ENCODE measurements at regions not wholly inside any gene's neighbourhood (a gene's known extent, or its start where the extent isn't known, plus 50 kb on each side); places are given as distances from the start of the nearest gene placed in this dataset.

DNA sequence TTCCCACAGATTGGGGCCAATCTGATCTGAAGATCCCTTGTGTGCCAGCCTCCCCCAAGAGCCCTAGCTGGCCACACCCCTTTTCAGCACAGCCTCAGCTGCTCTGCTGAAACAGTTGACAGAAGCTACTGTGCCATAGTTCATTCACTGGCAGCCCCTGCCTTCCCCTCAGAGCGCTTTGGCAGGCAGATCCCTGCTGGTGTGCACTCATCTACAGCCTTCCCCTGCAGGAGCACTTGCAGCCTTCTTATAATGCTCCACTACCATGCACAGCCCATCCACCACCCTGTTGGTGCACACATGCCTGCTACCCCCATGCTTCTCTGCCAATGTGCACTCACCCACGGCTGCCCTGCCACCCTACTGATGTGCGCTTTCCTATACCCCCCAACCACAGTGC lies 471.3 kb downstream of the MTRR start:
- DNase-seq, result no peak
- H3K4me3 ChIP-seq (ENCODE audit: low read depth, low read length), result no peak overlapping the region
- TF ChIP-seq, protein P1, sequence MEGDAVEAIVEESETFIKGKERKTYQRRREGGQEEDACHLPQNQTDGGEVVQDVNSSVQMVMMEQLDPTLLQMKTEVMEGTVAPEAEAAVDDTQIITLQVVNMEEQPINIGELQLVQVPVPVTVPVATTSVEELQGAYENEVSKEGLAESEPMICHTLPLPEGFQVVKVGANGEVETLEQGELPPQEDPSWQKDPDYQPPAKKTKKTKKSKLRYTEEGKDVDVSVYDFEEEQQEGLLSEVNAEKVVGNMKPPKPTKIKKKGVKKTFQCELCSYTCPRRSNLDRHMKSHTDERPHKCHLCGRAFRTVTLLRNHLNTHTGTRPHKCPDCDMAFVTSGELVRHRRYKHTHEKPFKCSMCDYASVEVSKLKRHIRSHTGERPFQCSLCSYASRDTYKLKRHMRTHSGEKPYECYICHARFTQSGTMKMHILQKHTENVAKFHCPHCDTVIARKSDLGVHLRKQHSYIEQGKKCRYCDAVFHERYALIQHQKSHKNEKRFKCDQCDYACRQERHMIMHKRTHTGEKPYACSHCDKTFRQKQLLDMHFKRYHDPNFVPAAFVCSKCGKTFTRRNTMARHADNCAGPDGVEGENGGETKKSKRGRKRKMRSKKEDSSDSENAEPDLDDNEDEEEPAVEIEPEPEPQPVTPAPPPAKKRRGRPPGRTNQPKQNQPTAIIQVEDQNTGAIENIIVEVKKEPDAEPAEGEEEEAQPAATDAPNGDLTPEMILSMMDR (IDR thresholded peaks at IDR 0.05; ENCODE audit: low read depth, low read length), result no peak
- no peaks in the 10 kb centered on the region for H3K27me3 ChIP-seq
- H3K9me3 ChIP-seq, result no peaks in the 10 kb centered on the region
- H3K4me1 ChIP-seq, result no peaks in the 10 kb centered on the region
- H3K36me3 ChIP-seq, result no peaks in the 10 kb centered on the region

DNA sequence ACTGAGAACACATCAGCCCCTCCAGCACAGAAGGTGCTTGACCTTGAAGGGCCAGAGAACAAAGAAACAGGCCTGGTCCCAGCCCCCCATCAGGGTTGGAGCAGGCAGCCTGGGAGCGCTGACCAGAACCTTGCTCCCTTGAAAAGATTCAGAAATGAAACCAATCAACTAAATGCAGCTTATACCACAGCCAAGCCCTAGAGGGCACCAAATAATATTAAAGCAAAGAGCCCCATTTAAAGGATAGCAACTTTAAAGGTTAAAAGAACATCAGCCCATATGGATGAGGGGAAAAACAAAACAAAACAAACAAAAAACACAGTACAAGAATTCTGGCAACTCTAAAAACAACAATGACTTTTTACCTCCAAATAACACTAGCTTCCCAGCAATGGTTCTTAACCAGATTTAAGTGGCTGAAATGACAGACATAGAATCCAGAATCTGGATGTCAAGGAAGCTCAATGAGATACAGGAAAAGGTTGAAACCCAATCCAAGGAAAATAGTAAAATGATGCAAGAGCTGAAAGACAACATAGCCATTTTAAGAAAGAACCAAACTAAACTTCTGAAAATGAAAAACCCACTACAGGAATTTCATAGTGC lies 471.9 kb downstream of the MTRR start:
- TF ChIP-seq, protein P1 (IDR thresholded peaks at IDR 0.05; ENCODE audit: low read depth, low read length), result peak; percentile 30
- H3K36me3 ChIP-seq, result no peaks in the 10 kb centered on the region
- H3K27me3 ChIP-seq, result no peaks in the 10 kb centered on the region
- H3K4me3 ChIP-seq (ENCODE audit: low read depth, low read length), result no peak overlapping the region
- no peaks in the 10 kb centered on the region for H3K9me3 ChIP-seq
- DNase-seq, result no peak
- H3K4me1 ChIP-seq, result no peaks in the 10 kb centered on the region

DNA sequence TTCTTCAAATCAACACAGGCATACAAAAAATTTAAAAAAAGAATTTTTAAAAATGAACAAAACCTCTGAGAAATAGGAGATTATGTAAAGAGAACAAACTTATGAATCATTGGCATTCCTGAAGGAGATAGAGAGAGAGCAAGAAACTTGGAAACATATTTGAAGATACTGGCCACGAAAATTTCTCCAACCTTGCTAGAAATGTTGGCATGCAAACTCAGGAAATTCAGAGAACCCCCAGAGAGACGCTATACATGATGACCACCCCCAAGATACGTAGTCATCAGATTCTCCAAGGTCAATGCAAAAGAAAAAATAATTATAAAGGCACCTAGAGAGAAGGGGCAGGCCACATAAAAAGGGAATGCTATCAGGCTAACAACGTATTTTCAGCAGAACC lies 472.5 kb downstream of the MTRR start:
- TF ChIP-seq, protein P1 (IDR thresholded peaks at IDR 0.05; ENCODE audit: low read depth, low read length), result no peak
- no peaks in the 10 kb centered on the region for H3K4me1 ChIP-seq

DNA sequence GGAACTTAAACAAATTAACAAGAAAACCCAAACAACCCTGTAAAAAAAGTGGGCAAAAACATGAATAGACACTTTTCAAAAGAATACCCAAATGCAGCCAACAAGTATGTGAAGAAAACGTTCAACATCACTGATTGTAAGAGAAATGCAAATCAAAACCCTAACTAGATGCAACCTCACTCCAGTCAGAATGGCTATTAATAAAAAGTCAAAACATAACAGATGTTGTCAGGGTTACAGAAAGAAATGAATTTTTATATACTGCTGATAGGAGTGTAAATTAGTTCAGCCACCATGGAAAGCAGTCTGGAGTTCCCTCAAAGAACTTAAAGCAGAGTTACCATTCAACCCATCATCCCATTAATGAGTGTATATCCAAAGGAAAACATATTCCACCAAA lies 479.0 kb downstream of the MTRR start:
- Histone ChIP-seq H3K27me3 (no peaks in the 10 kb centered on the region), H3K9me3 (no peaks in the 10 kb centered on the region), H3K36me3 (no peaks in the 10 kb centered on the region), H3K4me1 (no peaks in the 10 kb centered on the region), H3K4me3 (ENCODE audit: low read depth, low read length) (no peak overlapping the region)
- DNase-seq, result no peak
- TF ChIP-seq, protein P1 (IDR thresholded peaks at IDR 0.05; ENCODE audit: low read depth, low read length), result no peak

More for the DNA sequence above, 472.5 kb downstream of the MTRR start:
- DNase-seq, result no peak
- Histone ChIP-seq H3K9me3 (no peaks in the 10 kb centered on the region), H3K4me3 (ENCODE audit: low read depth, low read length) (no peak overlapping the region), H3K27me3 (no peaks in the 10 kb centered on the region), H3K36me3 (no peaks in the 10 kb centered on the region)

DNA sequence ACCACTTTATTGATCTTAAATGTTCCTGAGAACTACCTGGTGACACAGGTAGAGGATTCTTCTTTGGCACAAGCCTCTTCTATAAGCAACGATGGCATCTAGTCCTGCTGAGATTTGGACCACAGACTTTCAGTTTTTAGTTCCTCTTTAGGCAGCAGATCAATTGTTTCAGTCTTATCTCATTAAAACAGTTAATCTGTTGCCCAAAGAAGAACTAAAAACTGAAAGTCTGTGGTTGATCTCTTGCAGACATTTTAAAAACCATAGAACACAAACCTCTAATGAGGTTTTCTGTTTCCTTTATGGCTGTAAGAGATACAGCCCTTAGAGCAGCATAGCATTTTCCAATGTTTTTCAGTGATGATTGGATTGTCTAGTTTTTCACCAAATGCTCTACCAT lies 480.9 kb downstream of the MTRR start:
- Histone ChIP-seq H3K4me1 (no peaks in the 10 kb centered on the region), H3K9me3 (no peaks in the 10 kb centered on the region), H3K36me3 (no peaks in the 10 kb centered on the region), H3K4me3 (ENCODE audit: low read depth, low read length) (no peak overlapping the region), H3K27me3 (no peaks in the 10 kb centered on the region)
- DNase-seq, result no peak
- TF ChIP-seq, protein P1 (IDR thresholded peaks at IDR 0.05; ENCODE audit: low read depth, low read length), result no peak

DNA sequence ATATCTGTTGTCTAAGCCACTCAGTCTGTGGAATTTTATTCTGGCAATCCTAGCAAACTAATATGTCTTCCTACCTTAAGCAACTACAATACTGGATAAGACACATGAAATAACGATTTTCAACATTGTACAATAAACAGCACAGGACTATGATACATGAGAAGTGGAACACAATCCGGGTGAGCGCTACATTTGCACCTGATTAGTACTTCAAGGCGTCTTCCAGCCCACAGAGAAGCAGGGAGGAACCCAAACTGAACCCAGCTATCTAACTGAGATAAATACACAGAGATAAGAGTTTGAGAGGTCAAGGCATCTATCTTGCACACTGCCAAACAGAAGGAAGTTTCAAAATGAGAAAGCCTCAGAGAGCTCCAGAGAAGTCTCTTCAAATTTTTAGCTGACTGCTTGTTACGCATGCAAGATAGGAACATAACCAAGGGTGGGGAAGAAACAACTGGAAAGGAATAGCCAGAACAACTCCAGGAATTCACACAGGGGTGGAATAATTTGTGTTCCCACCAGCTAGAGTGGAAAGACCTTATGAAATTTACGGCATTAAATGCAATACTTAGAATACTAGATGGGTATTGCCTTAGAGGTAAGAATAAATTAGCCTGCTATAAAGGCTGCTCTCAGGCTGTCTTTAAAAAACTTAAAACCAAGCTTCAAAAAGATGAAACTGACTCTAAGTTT lies 481.8 kb downstream of the MTRR start:
- Histone ChIP-seq H3K9me3 (no peaks in the 10 kb centered on the region), H3K4me1 (no peaks in the 10 kb centered on the region), H3K27me3 (no peaks in the 10 kb centered on the region), H3K4me3 (ENCODE audit: low read depth, low read length) (no peak overlapping the region), H3K36me3 (no peaks in the 10 kb centered on the region)
- TF ChIP-seq, protein P1 (IDR thresholded peaks at IDR 0.05; ENCODE audit: low read depth, low read length), result no peak
- DNase-seq, result no peak
